Gastroesophageal sphincter (tissue), 4 donors: ENCODE measurements at regions not wholly inside any gene's neighbourhood (a gene's known extent, or its start where the extent isn't known, plus 50 kb on each side); places are given as distances from the start of the nearest gene placed in this dataset.

Source experiments
- ATAC-seq: fragments of 150-250 bp; one replicate; pipeline ENCODE4 v1.9.1; 2016; ENCODE audit warnings: mild to moderate bottlenecking, moderate library complexity
- H3K27ac ChIP-seq, 4 donors: fragments of 200-600 bp; sonication (generic) in 3 of 4; 1 replicate in 3 of 4; 2 replicates in 1 of 4; pipeline ENCODE4 v1.5.1; 2016 to 2019
- H3K27me3 ChIP-seq: fragments of 200-600 bp; sonication (generic); one replicate; pipeline ENCODE4 v1.5.1; 2019
- H3K36me3 ChIP-seq, 2 donors: fragments of 200-600 bp; sonication (generic); one replicate each; pipeline ENCODE4 v1.5.1; 2019; ENCODE audit warnings: control low read depth in 1 of 2
- H3K4me1 ChIP-seq, 3 donors: fragments of 200-600 bp; sonication (generic); 1 replicate in 2 of 3; 2 replicates in 1 of 3; pipeline ENCODE4 v1.5.1; 2016 to 2019; ENCODE audit warnings: control low read depth in 2 of 3
- H3K4me3 ChIP-seq, 2 donors: fragments of 200-600 bp; sonication (generic); one replicate each; pipeline ENCODE4 v1.5.1; 2019; ENCODE audit warnings: mild to moderate bottlenecking in 1 of 2, moderate library complexity in 1 of 2
- H3K9me3 ChIP-seq, 3 donors: fragments of 200-600 bp; sonication (generic); one replicate each; pipeline ENCODE4 v1.5.1; 2017 to 2019; ENCODE audit warnings: control low read depth in 2 of 3
- CTCF ChIP-seq, 4 experiments: fragments of 200-600 bp in 2 of 4; fragments of 450-650 bp in 2 of 4; sonication (generic) in 1 of 4; IDR thresholded peaks; one replicate each; pipeline ENCODE4 v1.5.1; 2017 to 2019; ENCODE audit warnings: antibody characterized with exemption in 4 of 4, mild to moderate bottlenecking in 2 of 4, moderate library complexity in 2 of 4
- EP300 ChIP-seq: sonication (generic); formaldehyde crosslinking; IDR thresholded peaks from one replicate; pipeline ENCODE4 v1.6.1; 2017; ENCODE audit warnings: antibody characterized with exemption, mild to moderate bottlenecking
- POLR2A ChIP-seq, 2 donors: fragments of 450-650 bp; IDR thresholded peaks; one replicate each; pipeline ENCODE4 v1.6.1; 2017; ENCODE audit warnings: antibody characterized with exemption in 2 of 2, mild to moderate bottlenecking in 2 of 2, moderate library complexity in 1 of 2
- POLR2AphosphoS5 ChIP-seq: sonication (generic); formaldehyde crosslinking; IDR thresholded peaks from one replicate; pipeline ENCODE4 v1.6.1; 2017; ENCODE audit warnings: antibody characterized with exemption
- WGBS, 2 donors: methylation state at CpG; one replicate each; pipeline ENCODE4 v1.1.5; 2018; ENCODE audit warnings: low coverage in 1 of 2; 5-methylcytosine and 5-hydroxymethylcytosine counted together

- H3K9me3 ChIP-seq, result no peaks in the 10 kb centered on the region
These were observed 658.2 kb upstream of the FLRT2 start for GRCh38 chr14:84871734-84872133.

GRCh38 chr14:84874436-84874835 is 655.5 kb upstream of the FLRT2 start:
- no peak for ATAC-seq
- H3K36me3 ChIP-seq, result no peaks in the 10 kb centered on the region
- WGBS, 2 donors, result 85 to 92% methylated on average over 2 of the region's 2 CpGs
- no peaks in the 10 kb centered on the region for H3K9me3 ChIP-seq
- H3K4me3 ChIP-seq, result no peak overlapping the region
- no peaks in the 10 kb centered on the region for H3K27me3 ChIP-seq
- H3K4me1 ChIP-seq, result no peaks in the 10 kb centered on the region
- H3K27ac ChIP-seq, result no peak overlapping the region
- no peak for TF ChIP-seq POLR2AphosphoS5

More at GRCh38 chr14:84871734-84872133, 658.2 kb upstream of the FLRT2 start:
- TF ChIP-seq POLR2A (IDR thresholded peaks at IDR 0.05) (no peak), CTCF (IDR thresholded peaks at IDR 0.05) (no peak), POLR2AphosphoS5 (no peak), EP300 (no peak)
- no peak for ATAC-seq
- 90 to 98% methylated on average over 2 of the region's 2 CpGs for WGBS, 2 donors
- H3K36me3 ChIP-seq, result no peaks in the 10 kb centered on the region
- H3K27ac ChIP-seq, result no peak overlapping the region
- no peaks in the 10 kb centered on the region for H3K4me1 ChIP-seq
- H3K4me3 ChIP-seq, result no peak overlapping the region
- no peaks in the 10 kb centered on the region for H3K27me3 ChIP-seq

GRCh38 chr14:84877061-84877460 is 652.9 kb upstream of the FLRT2 start:
- Histone ChIP-seq H3K27ac (no peak overlapping the region), H3K9me3 (no peaks in the 10 kb centered on the region), H3K4me1 (no peaks in the 10 kb centered on the region), H3K27me3 (no peaks in the 10 kb centered on the region), H3K36me3 (no peaks in the 10 kb centered on the region), H3K4me3 (no peak overlapping the region)
- no peak for TF ChIP-seq EP300
- no peak for TF ChIP-seq CTCF (IDR thresholded peaks at IDR 0.05)
- no peak for TF ChIP-seq POLR2AphosphoS5
- TF ChIP-seq POLR2A (IDR thresholded peaks at IDR 0.05), result no peak
- 31 to 58% methylated on average over 1 of the region's 1 CpG for WGBS, 2 donors
- ATAC-seq, result no peak

GRCh38 chr14:84882830-84883229 is 647.1 kb upstream of the FLRT2 start:
- Histone ChIP-seq H3K9me3 (peaks cover 0 to 16% (median 0%) of the 10 kb centered on the region in 3 donors), H3K27me3 (no peaks in the 10 kb centered on the region), H3K36me3 (no peaks in the 10 kb centered on the region), H3K27ac (no peak overlapping the region), H3K4me3 (no peak overlapping the region), H3K4me1 (no peaks in the 10 kb centered on the region)
- no peak for ATAC-seq
- TF ChIP-seq POLR2AphosphoS5 (no peak), EP300 (no peak)
- WGBS, 2 donors, result 41 to 50% methylated on average over 1 of the region's 1 CpG

GRCh38 chr14:84885061-84885460 is 644.9 kb upstream of the FLRT2 start:
- no peak for TF ChIP-seq POLR2AphosphoS5
- TF ChIP-seq CTCF (IDR thresholded peaks at IDR 0.05), result no peak
- no peak for TF ChIP-seq EP300
- no peak for TF ChIP-seq POLR2A (IDR thresholded peaks at IDR 0.05)
- 75 to 85% methylated on average over 2 to 3 of the region's 3 CpGs for WGBS, 2 donors

GRCh38 chr14:84891404-84891803 is 638.5 kb upstream of the FLRT2 start:
- H3K9me3 ChIP-seq, result peaks cover 0 to 6% (median 0%) of the 10 kb centered on the region in 3 donors
- no peak for ATAC-seq

More at GRCh38 chr14:84885061-84885460, 644.9 kb upstream of the FLRT2 start:
- Histone ChIP-seq H3K4me3 (no peak overlapping the region), H3K27me3 (no peaks in the 10 kb centered on the region), H3K27ac (no peak overlapping the region), H3K9me3 (peaks cover 0 to 16% (median 0%) of the 10 kb centered on the region in 3 donors), H3K4me1 (no peaks in the 10 kb centered on the region), H3K36me3 (no peaks in the 10 kb centered on the region)
- no peak for ATAC-seq

More at GRCh38 chr14:84891404-84891803, 638.5 kb upstream of the FLRT2 start:
- H3K36me3 ChIP-seq, result no peaks in the 10 kb centered on the region
- no peaks in the 10 kb centered on the region for H3K27me3 ChIP-seq
- H3K4me3 ChIP-seq, result no peak overlapping the region
- no peaks in the 10 kb centered on the region for H3K4me1 ChIP-seq
- no peak overlapping the region for H3K27ac ChIP-seq
- TF ChIP-seq POLR2AphosphoS5 (no peak), CTCF (IDR thresholded peaks at IDR 0.05) (no peak), POLR2A (IDR thresholded peaks at IDR 0.05) (no peak), EP300 (no peak)
